Mucosa of stomach (tissue), 1 donor: ENCODE measurements at regions not wholly inside any gene's neighbourhood (a gene's known extent, or its start where the extent isn't known, plus 50 kb on each side); places are given as distances from the start of the nearest gene placed in this dataset.
"Not testable (repeated sequence)": the region's sequence is repeated elsewhere in the genome, so short reads cannot be mapped to it uniquely, and the experiment has no call there.

Experiments
- H3K27me3 ChIP-seq: one replicate; pipeline ENCODE4 v1.7.0; 2013; ENCODE audit warnings: mild to moderate bottlenecking, low read length; ENCODE audit not compliant: control insufficient read depth, insufficient read depth
- H3K36me3 ChIP-seq: one replicate; pipeline ENCODE4 v1.7.0; 2013; ENCODE audit warnings: low read length; ENCODE audit not compliant: control insufficient read depth, insufficient read depth
- H3K4me1 ChIP-seq: one replicate; pipeline ENCODE4 v1.7.0; 2013; ENCODE audit warnings: mild to moderate bottlenecking, low read length; ENCODE audit not compliant: control insufficient read depth, insufficient read depth
- H3K4me3 ChIP-seq: one replicate; pipeline ENCODE4 v1.7.0; 2013; ENCODE audit warnings: low read length
- H3K9ac ChIP-seq: one replicate; pipeline ENCODE4 v1.7.0; 2013; ENCODE audit warnings: mild to moderate bottlenecking, low read length, moderate library complexity
- H3K9me3 ChIP-seq: one replicate; pipeline ENCODE4 v1.7.0; 2013; ENCODE audit warnings: mild to moderate bottlenecking, low read length, moderate library complexity; ENCODE audit not compliant: control insufficient read depth
- donor health status: Pancreatic carcinoma.

DNA sequence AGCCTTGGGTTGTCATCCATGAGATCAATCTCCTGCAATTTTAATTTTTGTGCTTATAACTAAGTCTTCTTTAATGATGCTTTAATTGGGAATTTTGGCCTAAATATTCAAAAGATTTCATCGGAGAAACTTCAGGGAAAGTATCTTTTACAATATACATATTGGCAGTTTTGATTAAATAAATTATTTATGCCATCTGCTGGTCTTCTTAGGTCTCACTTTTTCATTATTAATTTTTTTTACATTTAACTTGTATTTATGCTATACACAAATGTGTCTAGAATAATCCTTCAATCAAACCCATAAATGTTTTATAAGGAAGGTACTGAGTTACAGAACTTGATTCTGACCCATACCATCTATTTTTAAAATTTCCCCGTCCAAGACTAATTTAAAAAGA, 95.1 kb upstream of the XPO1 start:
- Histone ChIP-seq H3K4me3 (no peak overlapping the region), H3K9me3 (no peaks in the 10 kb centered on the region), H3K9ac (no peak overlapping the region), H3K4me1 (peaks cover 12% of the 10 kb centered on the region), H3K27me3 (no peaks in the 10 kb centered on the region), H3K36me3 (no peaks in the 10 kb centered on the region)

DNA sequence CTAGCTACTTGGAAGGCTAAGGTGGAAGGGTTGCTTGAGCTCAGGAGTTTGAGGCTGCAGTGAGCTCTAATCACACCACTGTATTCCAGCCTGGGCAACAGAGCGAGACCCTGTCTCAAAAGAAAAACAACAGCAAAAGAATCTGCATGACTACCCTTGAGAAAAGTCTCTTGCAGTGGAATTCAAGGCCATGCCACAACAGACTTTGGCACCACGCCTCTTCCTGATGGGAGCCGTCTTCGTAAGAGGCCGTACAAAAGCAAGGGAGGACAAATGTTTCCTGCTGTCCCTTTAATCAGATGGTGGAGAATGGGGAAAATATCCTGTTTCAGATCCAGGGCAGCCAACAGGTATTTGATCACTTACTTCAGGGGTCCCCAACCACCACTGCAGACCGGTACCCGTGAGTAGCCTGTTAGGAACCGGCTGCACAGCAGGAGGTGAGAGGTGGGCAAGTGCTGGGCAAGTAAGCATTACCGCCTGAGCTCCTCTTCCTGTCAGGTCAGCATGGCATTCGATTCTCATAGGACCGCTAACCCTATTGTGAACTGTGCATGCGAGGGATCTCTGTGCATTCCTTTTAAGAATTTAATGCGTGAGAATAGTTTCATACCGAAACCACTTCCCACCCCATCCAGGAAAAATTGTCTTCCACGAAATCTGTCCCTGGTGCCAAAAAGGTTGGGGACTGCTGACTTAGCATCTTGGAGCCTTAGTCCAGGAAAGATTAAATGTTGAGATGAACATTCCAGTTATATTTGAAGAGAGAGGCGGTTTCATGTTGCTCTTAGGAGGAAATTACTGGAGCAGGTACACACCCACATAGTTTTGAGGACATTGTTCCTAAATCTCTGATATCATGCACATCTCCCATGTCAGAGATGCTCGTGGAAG, 94.4 kb upstream of the XPO1 start:
- Histone ChIP-seq H3K9ac (no peak overlapping the region), H3K4me1 (peaks cover 12% of the 10 kb centered on the region), H3K9me3 (no peaks in the 10 kb centered on the region), H3K36me3 (no peaks in the 10 kb centered on the region), H3K27me3 (no peaks in the 10 kb centered on the region), H3K4me3 (no peak overlapping the region)

GRCh38 chr2:61631321-61631720, 93.2 kb upstream of the XPO1 start:
- no peaks in the 10 kb centered on the region for H3K9me3 ChIP-seq
- peaks cover 12% of the 10 kb centered on the region for H3K4me1 ChIP-seq
- no peaks in the 10 kb centered on the region for H3K27me3 ChIP-seq

DNA sequence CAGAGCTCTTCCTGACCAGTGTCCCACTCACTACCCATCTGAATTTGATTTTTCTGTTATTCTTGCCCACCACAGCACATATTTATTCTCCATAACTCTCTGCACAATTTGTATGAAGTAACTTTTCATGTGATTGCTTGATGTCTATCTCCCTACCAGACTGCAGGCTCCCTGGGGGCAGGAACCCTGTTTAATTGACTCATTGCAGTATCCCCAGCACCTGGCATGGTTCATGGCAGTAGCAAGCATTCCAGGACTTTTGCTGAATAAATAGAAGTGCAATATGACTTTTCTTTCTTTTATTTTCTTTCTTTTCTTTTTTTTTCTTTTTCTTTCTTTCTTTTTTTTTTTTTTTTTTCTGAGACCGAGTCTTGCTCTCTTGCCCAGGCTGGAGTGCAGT, 88.7 kb upstream of the XPO1 start:
- H3K9ac ChIP-seq: no peak overlapping the region
- peaks cover 12% of the 10 kb centered on the region for H3K4me1 ChIP-seq
- no peaks in the 10 kb centered on the region for H3K27me3 ChIP-seq
- H3K36me3 ChIP-seq: no peaks in the 10 kb centered on the region
- H3K9me3 ChIP-seq: no peaks in the 10 kb centered on the region
- H3K4me3 ChIP-seq: no peak overlapping the region

More at GRCh38 chr2:61631321-61631720, 93.2 kb upstream of the XPO1 start:
- Histone ChIP-seq H3K9ac (no peak overlapping the region), H3K36me3 (no peaks in the 10 kb centered on the region), H3K4me3 (no peak overlapping the region)

DNA sequence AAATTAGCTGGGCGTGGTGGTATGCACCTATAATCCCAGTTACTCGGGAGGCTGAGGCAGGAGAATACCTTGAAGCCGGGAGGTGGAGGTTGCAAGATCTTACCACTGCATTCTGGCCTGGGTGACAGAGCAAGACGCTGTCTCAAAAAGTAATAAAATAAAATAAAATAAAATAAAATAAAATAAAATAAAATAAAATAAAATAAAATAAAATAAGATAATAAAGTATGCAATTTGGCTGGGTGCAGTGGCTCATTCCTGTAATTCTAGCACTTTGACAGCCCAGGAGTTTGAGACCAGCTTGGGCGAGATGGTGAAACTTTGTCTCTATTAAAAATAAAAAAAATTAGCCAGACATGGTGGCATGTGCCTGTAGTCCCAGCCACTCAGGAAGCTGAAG, 85.6 kb upstream of the XPO1 start:
- Histone ChIP-seq H3K27me3 (no peaks in the 10 kb centered on the region), H3K4me1 (no peaks in the 10 kb centered on the region), H3K9ac (no peak overlapping the region), H3K36me3 (no peaks in the 10 kb centered on the region), H3K9me3 (no peaks in the 10 kb centered on the region), H3K4me3 (no peak overlapping the region)

DNA sequence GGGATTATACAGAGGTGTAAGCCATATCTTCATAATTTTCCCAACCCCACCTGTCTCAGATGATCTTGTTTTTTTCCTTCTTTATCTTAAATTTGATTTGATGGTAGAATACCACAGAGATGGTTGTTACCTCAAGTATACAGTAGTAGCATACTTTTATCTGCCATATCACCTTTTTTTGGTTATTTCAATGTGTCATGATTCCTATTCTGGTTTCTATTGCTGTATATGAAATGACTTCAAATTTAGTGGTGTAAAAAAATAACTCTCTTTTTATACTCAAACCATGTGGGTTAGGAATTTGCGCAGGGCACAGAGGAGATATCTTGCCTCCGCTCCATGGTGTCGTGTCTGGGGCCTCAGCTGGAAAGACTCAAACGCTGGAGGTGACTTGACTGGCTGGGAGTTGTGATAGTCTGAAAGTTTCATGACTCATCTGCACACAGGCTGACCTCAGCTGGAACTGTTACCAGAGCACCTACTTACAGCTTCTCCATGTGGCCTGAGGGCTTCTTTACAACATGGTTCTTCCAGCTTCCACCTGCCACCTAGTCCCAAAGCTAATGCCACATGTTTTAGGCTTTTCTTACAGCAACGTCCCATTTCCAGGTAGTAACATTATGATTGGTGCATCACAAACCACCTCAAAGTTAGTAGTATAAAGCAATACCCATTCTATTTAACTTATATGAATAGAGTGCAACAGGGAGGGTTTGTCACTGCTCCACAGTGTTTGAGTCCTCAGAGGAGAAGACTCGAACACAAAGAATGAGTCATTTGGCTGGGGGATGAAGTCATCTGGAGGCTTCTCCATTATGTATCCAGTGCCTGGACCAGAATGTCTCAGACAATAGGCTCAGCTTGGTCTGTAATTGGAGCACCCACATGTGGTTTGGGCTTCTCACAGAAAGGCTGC, 82.3 kb upstream of the XPO1 start:
- Histone ChIP-seq H3K36me3 (no peaks in the 10 kb centered on the region), H3K4me1 (no peaks in the 10 kb centered on the region), H3K9ac (no peak overlapping the region), H3K27me3 (no peaks in the 10 kb centered on the region), H3K4me3 (no peak overlapping the region), H3K9me3 (no peaks in the 10 kb centered on the region)

DNA sequence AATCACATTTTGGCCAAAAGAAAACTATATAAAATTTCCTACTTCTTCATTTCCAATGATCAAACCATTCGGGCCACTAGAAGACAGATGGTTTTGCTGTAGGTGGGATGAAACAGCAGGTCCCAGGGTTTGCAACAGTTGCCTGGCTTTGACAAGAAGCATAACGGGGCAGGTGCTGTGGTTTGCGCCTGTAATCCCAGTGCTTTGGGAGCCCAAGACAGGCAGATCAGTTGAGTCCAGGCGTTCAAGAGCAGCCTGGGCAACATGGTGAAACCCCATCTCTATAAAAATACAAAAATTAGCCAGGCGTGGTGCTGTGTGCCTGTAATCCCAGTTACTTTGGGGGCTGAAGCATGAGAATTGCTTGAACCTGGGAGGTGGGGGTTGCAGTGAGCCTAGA, 81.4 kb upstream of the XPO1 start:
- no peaks in the 10 kb centered on the region for H3K9me3 ChIP-seq
- no peak overlapping the region for H3K9ac ChIP-seq
- no peak overlapping the region for H3K4me3 ChIP-seq
- no peaks in the 10 kb centered on the region for H3K27me3 ChIP-seq
- H3K4me1 ChIP-seq: no peaks in the 10 kb centered on the region
- H3K36me3 ChIP-seq: no peaks in the 10 kb centered on the region

GRCh38 chr2:61617610-61618009, 79.5 kb upstream of the XPO1 start:
- no peaks in the 10 kb centered on the region for H3K9me3 ChIP-seq
- no peaks in the 10 kb centered on the region for H3K27me3 ChIP-seq
- H3K4me1 ChIP-seq: no peaks in the 10 kb centered on the region
- no peak overlapping the region for H3K4me3 ChIP-seq
- H3K36me3 ChIP-seq: no peaks in the 10 kb centered on the region
- H3K9ac ChIP-seq: no peak overlapping the region

DNA sequence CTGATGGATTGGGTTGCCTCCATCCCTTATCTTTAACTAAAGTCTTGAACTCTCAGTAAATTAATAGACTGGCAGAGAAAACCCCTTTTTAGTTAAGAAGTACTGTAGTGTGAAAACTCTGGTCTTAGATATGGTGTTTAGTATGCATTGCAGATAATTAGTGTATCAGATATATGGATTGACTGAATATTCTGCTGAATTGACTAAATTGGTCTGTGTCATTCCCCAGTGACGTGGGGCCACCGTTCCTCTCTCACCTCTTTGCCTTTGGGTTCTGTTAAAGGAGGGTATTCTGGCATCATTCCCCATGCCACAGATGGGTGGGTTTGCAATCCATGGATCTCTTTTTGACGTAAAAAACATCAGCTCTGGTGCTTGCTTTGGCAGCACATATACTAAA, 67.1 kb upstream of the XPO1 start:
- Histone ChIP-seq H3K4me3 (no peak overlapping the region), H3K4me1 (peaks cover 3% of the 10 kb centered on the region), H3K9me3 (no peaks in the 10 kb centered on the region)

DNA sequence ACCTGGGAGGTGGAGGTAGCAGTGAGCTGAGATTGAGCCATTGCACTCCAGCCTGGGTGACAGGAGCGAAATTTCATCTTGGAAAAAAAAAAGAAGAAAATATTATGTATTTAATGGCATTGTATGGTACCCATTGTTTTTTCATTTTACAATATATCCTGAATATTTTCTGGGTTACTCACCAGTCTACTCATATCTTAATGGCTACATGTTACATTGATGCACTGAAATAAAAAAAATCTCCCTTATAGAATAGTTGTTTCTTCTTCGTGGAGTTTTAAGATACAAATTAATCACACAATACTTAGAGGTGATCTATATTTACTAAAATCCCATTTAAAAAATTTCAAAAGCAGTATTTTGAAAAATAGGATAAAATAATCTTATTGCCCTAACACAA, 66.3 kb upstream of the XPO1 start:
- peaks cover 3% of the 10 kb centered on the region for H3K4me1 ChIP-seq
- H3K9ac ChIP-seq: no peak overlapping the region
- H3K36me3 ChIP-seq: no peaks in the 10 kb centered on the region
- H3K4me3 ChIP-seq: no peak overlapping the region
- no peaks in the 10 kb centered on the region for H3K9me3 ChIP-seq
- no peaks in the 10 kb centered on the region for H3K27me3 ChIP-seq

More for the DNA sequence above, 67.1 kb upstream of the XPO1 start:
- Histone ChIP-seq H3K27me3 (no peaks in the 10 kb centered on the region), H3K36me3 (no peaks in the 10 kb centered on the region), H3K9ac (no peak overlapping the region)

- H3K9me3 ChIP-seq, H3K4me1 ChIP-seq, H3K9ac ChIP-seq, H3K4me3 ChIP-seq, H3K27me3 ChIP-seq, H3K36me3 ChIP-seq: not testable (repeated sequence)
Measured at GRCh38 chr2:61598515-61599156, 60.5 kb upstream of the XPO1 start.
